Fibroblast of lung (primary cell): ENCODE measurements at regions not wholly inside any gene's neighbourhood (a gene's known extent, or its start where the extent isn't known, plus 50 kb on each side); places are given as distances from the start of the nearest gene placed in this dataset.

Source experiments
- EZH2 ChIP-seq: IDR thresholded peaks from 2 replicates; pipeline ENCODE4 v1.5.1; 2012; ENCODE audit warnings: low read length, control low read depth, mild to moderate bottlenecking; ENCODE audit errors: missing control alignments
- TF ChIP-seq, protein P1 (sequence below), 2 donors: IDR thresholded peaks in 1 of 2; conservative IDR thresholded peaks in 1 of 2; 1 replicate in 1 of 2; 2 replicates in 1 of 2; pipeline ENCODE4 v1.5.1; 2011 to 2012; ENCODE audit warnings: low read length in 2 of 2, control low read depth in 1 of 2, inconsistent platforms in 1 of 2, low read depth in 1 of 2, mild to moderate bottlenecking in 1 of 2

DNA sequence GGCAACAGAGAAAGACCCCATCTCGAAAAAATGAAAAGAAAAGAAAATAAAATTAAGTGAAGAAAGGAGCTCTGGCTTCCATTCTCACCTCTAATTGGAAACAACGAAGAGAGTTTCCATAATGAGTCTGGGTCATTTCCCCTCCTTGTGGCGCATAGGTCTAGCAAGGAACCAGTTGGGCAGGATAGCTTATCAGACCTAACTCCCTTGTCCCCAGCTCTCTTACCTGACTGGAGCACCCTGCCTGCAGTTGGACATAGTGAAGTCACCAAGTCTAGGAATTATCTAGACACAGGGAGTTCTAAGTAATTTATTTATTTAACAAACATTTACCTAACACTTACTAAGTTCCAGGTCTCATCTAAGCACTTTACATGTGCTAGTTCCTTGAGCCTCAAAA, 63.0 kb upstream of the RAB4A start:
- TF ChIP-seq, protein P1, sequence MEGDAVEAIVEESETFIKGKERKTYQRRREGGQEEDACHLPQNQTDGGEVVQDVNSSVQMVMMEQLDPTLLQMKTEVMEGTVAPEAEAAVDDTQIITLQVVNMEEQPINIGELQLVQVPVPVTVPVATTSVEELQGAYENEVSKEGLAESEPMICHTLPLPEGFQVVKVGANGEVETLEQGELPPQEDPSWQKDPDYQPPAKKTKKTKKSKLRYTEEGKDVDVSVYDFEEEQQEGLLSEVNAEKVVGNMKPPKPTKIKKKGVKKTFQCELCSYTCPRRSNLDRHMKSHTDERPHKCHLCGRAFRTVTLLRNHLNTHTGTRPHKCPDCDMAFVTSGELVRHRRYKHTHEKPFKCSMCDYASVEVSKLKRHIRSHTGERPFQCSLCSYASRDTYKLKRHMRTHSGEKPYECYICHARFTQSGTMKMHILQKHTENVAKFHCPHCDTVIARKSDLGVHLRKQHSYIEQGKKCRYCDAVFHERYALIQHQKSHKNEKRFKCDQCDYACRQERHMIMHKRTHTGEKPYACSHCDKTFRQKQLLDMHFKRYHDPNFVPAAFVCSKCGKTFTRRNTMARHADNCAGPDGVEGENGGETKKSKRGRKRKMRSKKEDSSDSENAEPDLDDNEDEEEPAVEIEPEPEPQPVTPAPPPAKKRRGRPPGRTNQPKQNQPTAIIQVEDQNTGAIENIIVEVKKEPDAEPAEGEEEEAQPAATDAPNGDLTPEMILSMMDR (conservative IDR thresholded peaks at IDR 0.05 in 1 of 2, IDR thresholded peaks at IDR 0.05 in 1 of 2; ENCODE audit: low read depth in 1 of 2, low read length in 2 of 2), result no peak
- no peak for TF ChIP-seq EZH2
